HL-60 (cell line): ENCODE measurements at regions not wholly inside any gene's neighbourhood (a gene's known extent, or its start where the extent isn't known, plus 50 kb on each side); places are given as distances from the start of the nearest gene placed in this dataset.

Experiments used
- GABPA ChIP-seq: IDR thresholded peaks from 2 replicates; pipeline ENCODE4 v1.6.1; 2012; ENCODE audit warnings: low read depth
- POLR2AphosphoS5 ChIP-seq: IDR thresholded peaks from 2 replicates; pipeline ENCODE4 v1.6.1; 2012; ENCODE audit warnings: low read depth
- SPI1 ChIP-seq: IDR thresholded peaks from 2 replicates; pipeline ENCODE4 v1.6.1; 2012; ENCODE audit warnings: low read depth, mild to moderate bottlenecking, borderline replicate concordance
- TF ChIP-seq, protein P1 (sequence below): IDR thresholded peaks from one replicate; pipeline ENCODE4 v1.5.1; 2011; ENCODE audit warnings: low read length, control low read depth, inconsistent platforms; ENCODE audit not compliant: insufficient read depth
- TF ChIP-seq, protein P2 (sequence below): IDR thresholded peaks from 2 replicates; pipeline ENCODE4 v1.6.1; 2012; ENCODE audit warnings: low read depth; ENCODE audit not compliant: insufficient replicate concordance

DNA sequence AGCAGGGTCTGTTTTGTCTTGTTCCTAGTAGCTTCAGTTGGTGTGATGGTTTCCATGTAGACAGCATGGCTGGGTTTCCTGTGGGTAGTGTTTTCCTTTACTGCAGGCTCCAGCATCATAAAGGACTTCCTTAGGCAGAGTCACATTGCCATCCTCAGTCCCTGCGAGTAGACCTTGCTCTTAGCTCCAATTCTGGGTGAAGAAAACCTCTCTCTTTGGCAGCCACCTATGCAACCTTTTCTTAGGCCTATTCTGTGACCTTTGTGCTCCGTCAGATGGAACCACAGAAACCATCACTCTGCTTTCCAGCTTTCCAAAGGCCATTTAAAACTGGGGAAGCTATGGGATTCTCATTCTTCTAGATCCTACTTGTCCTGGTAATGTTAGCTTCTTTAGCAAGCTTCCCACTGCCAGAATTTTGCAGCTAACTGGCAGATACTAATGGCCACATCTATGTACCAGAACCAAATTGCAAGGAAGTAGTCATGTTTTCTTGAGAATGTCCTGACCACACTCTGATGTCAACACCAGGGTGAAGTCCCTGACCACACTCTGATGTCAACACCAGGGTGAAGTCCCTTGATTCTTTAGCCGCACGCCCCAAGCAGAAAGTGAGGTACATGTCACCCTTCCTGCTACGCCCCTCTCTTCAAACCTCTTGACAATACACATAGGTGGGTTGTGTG lies 646.6 kb upstream of the HS3ST5 start:
- TF ChIP-seq, protein P1, sequence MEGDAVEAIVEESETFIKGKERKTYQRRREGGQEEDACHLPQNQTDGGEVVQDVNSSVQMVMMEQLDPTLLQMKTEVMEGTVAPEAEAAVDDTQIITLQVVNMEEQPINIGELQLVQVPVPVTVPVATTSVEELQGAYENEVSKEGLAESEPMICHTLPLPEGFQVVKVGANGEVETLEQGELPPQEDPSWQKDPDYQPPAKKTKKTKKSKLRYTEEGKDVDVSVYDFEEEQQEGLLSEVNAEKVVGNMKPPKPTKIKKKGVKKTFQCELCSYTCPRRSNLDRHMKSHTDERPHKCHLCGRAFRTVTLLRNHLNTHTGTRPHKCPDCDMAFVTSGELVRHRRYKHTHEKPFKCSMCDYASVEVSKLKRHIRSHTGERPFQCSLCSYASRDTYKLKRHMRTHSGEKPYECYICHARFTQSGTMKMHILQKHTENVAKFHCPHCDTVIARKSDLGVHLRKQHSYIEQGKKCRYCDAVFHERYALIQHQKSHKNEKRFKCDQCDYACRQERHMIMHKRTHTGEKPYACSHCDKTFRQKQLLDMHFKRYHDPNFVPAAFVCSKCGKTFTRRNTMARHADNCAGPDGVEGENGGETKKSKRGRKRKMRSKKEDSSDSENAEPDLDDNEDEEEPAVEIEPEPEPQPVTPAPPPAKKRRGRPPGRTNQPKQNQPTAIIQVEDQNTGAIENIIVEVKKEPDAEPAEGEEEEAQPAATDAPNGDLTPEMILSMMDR = no peak
- TF ChIP-seq POLR2AphosphoS5 (peak; percentile 26; the same call in 1 of the 2 replicates), GABPA (no peak), SPI1 (no peak)
- TF ChIP-seq, protein P2, sequence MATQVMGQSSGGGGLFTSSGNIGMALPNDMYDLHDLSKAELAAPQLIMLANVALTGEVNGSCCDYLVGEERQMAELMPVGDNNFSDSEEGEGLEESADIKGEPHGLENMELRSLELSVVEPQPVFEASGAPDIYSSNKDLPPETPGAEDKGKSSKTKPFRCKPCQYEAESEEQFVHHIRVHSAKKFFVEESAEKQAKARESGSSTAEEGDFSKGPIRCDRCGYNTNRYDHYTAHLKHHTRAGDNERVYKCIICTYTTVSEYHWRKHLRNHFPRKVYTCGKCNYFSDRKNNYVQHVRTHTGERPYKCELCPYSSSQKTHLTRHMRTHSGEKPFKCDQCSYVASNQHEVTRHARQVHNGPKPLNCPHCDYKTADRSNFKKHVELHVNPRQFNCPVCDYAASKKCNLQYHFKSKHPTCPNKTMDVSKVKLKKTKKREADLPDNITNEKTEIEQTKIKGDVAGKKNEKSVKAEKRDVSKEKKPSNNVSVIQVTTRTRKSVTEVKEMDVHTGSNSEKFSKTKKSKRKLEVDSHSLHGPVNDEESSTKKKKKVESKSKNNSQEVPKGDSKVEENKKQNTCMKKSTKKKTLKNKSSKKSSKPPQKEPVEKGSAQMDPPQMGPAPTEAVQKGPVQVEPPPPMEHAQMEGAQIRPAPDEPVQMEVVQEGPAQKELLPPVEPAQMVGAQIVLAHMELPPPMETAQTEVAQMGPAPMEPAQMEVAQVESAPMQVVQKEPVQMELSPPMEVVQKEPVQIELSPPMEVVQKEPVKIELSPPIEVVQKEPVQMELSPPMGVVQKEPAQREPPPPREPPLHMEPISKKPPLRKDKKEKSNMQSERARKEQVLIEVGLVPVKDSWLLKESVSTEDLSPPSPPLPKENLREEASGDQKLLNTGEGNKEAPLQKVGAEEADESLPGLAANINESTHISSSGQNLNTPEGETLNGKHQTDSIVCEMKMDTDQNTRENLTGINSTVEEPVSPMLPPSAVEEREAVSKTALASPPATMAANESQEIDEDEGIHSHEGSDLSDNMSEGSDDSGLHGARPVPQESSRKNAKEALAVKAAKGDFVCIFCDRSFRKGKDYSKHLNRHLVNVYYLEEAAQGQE = no peak
